DOHH2 (cell line): ENCODE measurements at regions not wholly inside any gene's neighbourhood (a gene's known extent, or its start where the extent isn't known, plus 50 kb on each side); places are given as distances from the start of the nearest gene placed in this dataset.

Experiments
- H3F3A ChIP-seq: fragments of 200-600 bp; sonication (generic), shearing (Covaris generic); 2 replicates; pipeline ENCODE4 v1.6.0; 2016; ENCODE audit warnings: antibody characterized with exemption, mild to moderate bottlenecking; ENCODE audit not compliant: control insufficient read depth, insufficient read depth
- H3K27ac ChIP-seq: fragments of 200-600 bp; sonication (generic); 2 replicates; pipeline ENCODE4 v1.5.1; 2014; ENCODE audit warnings: low read depth, mild to moderate bottlenecking, low read length, moderate library complexity
- H3K27me3 ChIP-seq: fragments of 200-600 bp; sonication (generic); 2 replicates; pipeline ENCODE4 v1.6.1; 2014; ENCODE audit warnings: mild to moderate bottlenecking, low read length, mixed read lengths; ENCODE audit not compliant: control insufficient read depth
- H3K36me3 ChIP-seq: fragments of 200-600 bp; sonication (generic); 2 replicates; pipeline ENCODE4 v1.6.1; 2014; ENCODE audit warnings: mild to moderate bottlenecking, low read length, moderate library complexity, mixed read lengths; ENCODE audit not compliant: control insufficient read depth
- H3K4me1 ChIP-seq: fragments of 200-600 bp; sonication (generic); 2 replicates; pipeline ENCODE4 v1.6.1; 2014; ENCODE audit warnings: mild to moderate bottlenecking, low read length, mixed read lengths; ENCODE audit not compliant: control insufficient read depth
- H3K4me2 ChIP-seq: fragments of 200-600 bp; sonication (generic); 2 replicates; pipeline ENCODE4 v1.6.0; 2014; ENCODE audit warnings: mild to moderate bottlenecking, low read length, moderate library complexity
- H3K4me3 ChIP-seq: fragments of 200-600 bp; sonication (generic); 2 replicates; pipeline ENCODE4 v1.5.1; 2014; ENCODE audit warnings: mild to moderate bottlenecking, low read length, mixed read lengths
- H3K79me2 ChIP-seq: fragments of 200-600 bp; sonication (generic); 2 replicates; pipeline ENCODE4 v1.6.1; 2014; ENCODE audit warnings: mild to moderate bottlenecking, low read length, mixed read lengths; ENCODE audit not compliant: control insufficient read depth
- H3K9me2 ChIP-seq: fragments of 200-600 bp; sonication (generic); replicated peaks from 2 replicates; pipeline ENCODE4 v1.6.1; 2014; ENCODE audit warnings: mild to moderate bottlenecking, low read length, mixed read lengths; ENCODE audit not compliant: control insufficient read depth
- H3K9me3 ChIP-seq: fragments of 200-600 bp; sonication (generic); 2 replicates; pipeline ENCODE4 v1.6.1; 2014; ENCODE audit warnings: antibody characterized with exemption, low read length, mixed read lengths; ENCODE audit not compliant: control insufficient read depth, insufficient read depth
- H4K20me1 ChIP-seq: fragments of 200-600 bp; sonication (generic); 2 replicates; pipeline ENCODE4 v1.6.0; 2014; ENCODE audit warnings: low read depth, mild to moderate bottlenecking, antibody characterized with exemption, low read length, moderate library complexity; ENCODE audit not compliant: control insufficient read depth, insufficient read depth
- CTCF ChIP-seq: fragments of 200-600 bp; sonication (generic); IDR thresholded peaks from one replicate; pipeline ENCODE4 v1.5.1; 2014; ENCODE audit warnings: antibody characterized with exemption, mild to moderate bottlenecking, low read depth, low read length; ENCODE audit not compliant: poor library complexity, severe bottlenecking
- EZH2phosphoT487 ChIP-seq: fragments of 200-600 bp; sonication (generic); IDR thresholded peaks from 2 replicates; pipeline ENCODE4 v1.6.1; 2017; ENCODE audit warnings: borderline replicate concordance, mild to moderate bottlenecking, antibody characterized with exemption, low read length, moderate library complexity, mixed read lengths

GRCh38 chr2:139077099-139077737 is 297.0 kb upstream of the NXPH2 start:
- H4K20me1 ChIP-seq = no peaks in the 10 kb centered on the region
- no peaks in the 10 kb centered on the region for H3K4me1 ChIP-seq
- H3K79me2 ChIP-seq = no peaks in the 10 kb centered on the region
- H3K27me3 ChIP-seq = no peaks in the 10 kb centered on the region
- H3K4me3 ChIP-seq = no peak overlapping the region
- no peaks in the 10 kb centered on the region for H3F3A ChIP-seq
- no peak for TF ChIP-seq EZH2phosphoT487
- TF ChIP-seq CTCF = no peak
- H3K27ac ChIP-seq = no peak overlapping the region
- H3K9me2 ChIP-seq = no peaks in the 10 kb centered on the region
- H3K9me3 ChIP-seq = no peaks in the 10 kb centered on the region
- no peak overlapping the region for H3K4me2 ChIP-seq
- no peaks in the 10 kb centered on the region for H3K36me3 ChIP-seq

- no peaks in the 10 kb centered on the region for H3K36me3 ChIP-seq
- no peak overlapping the region for H3K4me2 ChIP-seq
- no peaks in the 10 kb centered on the region for H3F3A ChIP-seq
- H3K27ac ChIP-seq = no peak overlapping the region
- H3K27me3 ChIP-seq = no peaks in the 10 kb centered on the region
- no peaks in the 10 kb centered on the region for H4K20me1 ChIP-seq
- TF ChIP-seq EZH2phosphoT487 = no peak
- TF ChIP-seq CTCF = no peak
- H3K79me2 ChIP-seq = no peaks in the 10 kb centered on the region
- no peaks in the 10 kb centered on the region for H3K9me2 ChIP-seq
- no peaks in the 10 kb centered on the region for H3K9me3 ChIP-seq
- H3K4me3 ChIP-seq = no peak overlapping the region
- no peaks in the 10 kb centered on the region for H3K4me1 ChIP-seq
These were observed 287.7 kb upstream of the NXPH2 start for GRCh38 chr2:139067874-139068273.

GRCh38 chr2:139067072-139067471 is 286.9 kb upstream of the NXPH2 start:
- Histone ChIP-seq H3K79me2 (no peaks in the 10 kb centered on the region), H3K27me3 (no peaks in the 10 kb centered on the region), H3K4me1 (no peaks in the 10 kb centered on the region), H4K20me1 (no peaks in the 10 kb centered on the region), H3K4me2 (no peak overlapping the region), H3F3A (no peaks in the 10 kb centered on the region), H3K9me2 (no peaks in the 10 kb centered on the region), H3K9me3 (no peaks in the 10 kb centered on the region), H3K36me3 (no peaks in the 10 kb centered on the region), H3K4me3 (no peak overlapping the region), H3K27ac (no peak overlapping the region)
- no peak for TF ChIP-seq EZH2phosphoT487
- no peak for TF ChIP-seq CTCF
